ENCODE measurements at regions not wholly inside any gene's neighbourhood (a gene's known extent, or its start where the extent isn't known, plus 50 kb on each side); places are given as distances from the start of the nearest gene placed in this dataset.

- TF ChIP-seq ZBTB40 (IDR thresholded peaks at IDR 0.05), result no peak
- no peak for TF ChIP-seq ZBTB40 (CRISPR knock-in tag; IDR thresholded peaks at IDR 0.05)
- no peak for TF ChIP-seq PREB (CRISPR knock-in tag; IDR thresholded peaks at IDR 0.05)
- TF ChIP-seq FOSL1 (tag; conservative IDR thresholded peaks at IDR 0.05), result no peak
- TF ChIP-seq ZNF282 (CRISPR knock-in tag; IDR thresholded peaks at IDR 0.05), result no peak
- no peak for TF ChIP-seq E2F4 (CRISPR knock-in tag; IDR thresholded peaks at IDR 0.05; ENCODE audit: low read depth)
- no peak for TF ChIP-seq CTCF (IDR thresholded peaks at IDR 0.05 in 2 of 3, conservative IDR thresholded peaks at IDR 0.05 in 1 of 3; ENCODE audit: insufficient read depth in 2 of 3, low read depth in 1 of 3, low read length in 3 of 3)
- TF ChIP-seq OTX1 (CRISPR knock-in tag; IDR thresholded peaks at IDR 0.05), result no peak
- TF ChIP-seq ZNF23 (CRISPR knock-in tag; IDR thresholded peaks at IDR 0.05), result no peak
These were observed 191.7 kb upstream of the GBE1 start (continued) for GRCh38 chr3:81953111-81953510.
